HG03354 (cell line): ENCODE measurements at regions not wholly inside any gene's neighbourhood (a gene's known extent, or its start where the extent isn't known, plus 50 kb on each side); places are given as distances from the start of the nearest gene placed in this dataset.

Experiments used
- ATAC-seq: cut with Tn5 transposase; IDR thresholded peaks from one replicate; pipeline ENCODE4 v1.9.1; 2021; ENCODE audit warnings: mild to moderate bottlenecking; ENCODE audit not compliant: unreplicated experiment, poor library complexity, severe bottlenecking

DNA sequence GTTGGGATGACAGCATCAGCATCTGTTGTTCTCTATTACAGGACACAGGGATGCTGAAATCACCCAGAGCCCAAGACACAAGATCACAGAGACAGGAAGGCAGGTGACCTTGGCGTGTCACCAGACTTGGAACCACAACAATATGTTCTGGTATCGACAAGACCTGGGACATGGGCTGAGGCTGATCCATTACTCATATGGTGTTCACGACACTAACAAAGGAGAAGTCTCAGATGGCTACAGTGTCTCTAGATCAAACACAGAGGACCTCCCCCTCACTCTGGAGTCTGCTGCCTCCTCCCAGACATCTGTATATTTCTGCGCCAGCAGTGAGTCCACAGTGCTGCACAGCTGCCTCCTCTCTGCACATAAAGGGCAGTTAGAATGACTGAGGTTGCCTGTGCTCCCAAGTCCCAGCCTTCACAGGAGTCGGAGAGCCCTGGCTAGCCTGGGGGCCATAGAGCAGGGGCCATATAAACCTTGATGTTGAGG, 142.2 kb upstream of the PRSS58 start:
- ATAC-seq = no peak

DNA sequence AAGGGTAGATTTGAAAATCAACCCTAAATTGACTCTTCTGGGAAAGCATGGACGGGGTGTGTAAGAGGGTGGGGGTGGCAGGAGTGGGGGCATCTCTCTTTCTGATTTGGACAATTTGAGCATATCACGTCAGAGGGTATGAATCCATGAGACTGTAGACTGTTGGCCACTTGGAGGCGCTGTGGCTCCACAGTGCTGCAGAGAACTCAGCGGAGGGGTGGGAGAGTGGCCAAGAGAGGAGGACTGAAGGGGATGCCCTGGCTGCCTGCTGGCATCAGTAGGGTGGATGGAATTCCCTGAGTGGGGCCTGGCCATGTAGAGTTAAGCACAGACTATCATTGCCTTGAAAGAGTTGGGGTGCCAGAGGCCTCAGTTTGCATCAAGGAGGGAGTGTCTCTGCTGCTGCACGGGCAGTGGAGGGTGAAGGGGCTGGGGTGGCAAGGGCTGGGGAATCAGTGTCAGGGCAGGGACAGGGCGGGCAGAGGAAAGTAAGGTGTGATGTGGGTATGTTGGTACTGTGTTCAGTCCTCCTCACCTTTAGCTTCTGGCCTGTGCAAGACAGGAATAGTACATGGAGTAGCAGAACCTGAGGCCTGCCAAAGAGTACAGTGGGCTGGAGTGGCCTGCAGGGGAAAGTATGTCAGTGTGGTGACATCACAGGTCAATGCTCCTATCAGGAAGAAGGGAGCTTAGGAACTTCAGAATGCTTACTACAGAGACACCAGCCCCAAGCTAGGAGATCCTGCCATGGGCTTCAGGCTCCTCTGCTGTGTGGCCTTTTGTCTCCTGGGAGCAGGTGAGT, 133.5 kb upstream of the PRSS58 start:
- ATAC-seq = no peak

GRCh38 chr7:142389544-142389943, 131.7 kb upstream of the PRSS58 start:
- no peak for ATAC-seq

- ATAC-seq = peak; percentile 81
Measured at GRCh38 chr7:142385491-142386340, 127.9 kb upstream of the PRSS58 start.

GRCh38 chr7:142384493-142384922, 126.7 kb upstream of the PRSS58 start:
- ATAC-seq = peak; percentile 50

GRCh38 chr7:142383841-142384492, 126.1 kb upstream of the PRSS58 start:
- ATAC-seq = peak; percentile 34

- ATAC-seq = no peak
Measured at GRCh38 chr7:142381727-142382390, 124.0 kb upstream of the PRSS58 start.

GRCh38 chr7:142380069-142380468, 122.2 kb upstream of the PRSS58 start:
- no peak for ATAC-seq

DNA sequence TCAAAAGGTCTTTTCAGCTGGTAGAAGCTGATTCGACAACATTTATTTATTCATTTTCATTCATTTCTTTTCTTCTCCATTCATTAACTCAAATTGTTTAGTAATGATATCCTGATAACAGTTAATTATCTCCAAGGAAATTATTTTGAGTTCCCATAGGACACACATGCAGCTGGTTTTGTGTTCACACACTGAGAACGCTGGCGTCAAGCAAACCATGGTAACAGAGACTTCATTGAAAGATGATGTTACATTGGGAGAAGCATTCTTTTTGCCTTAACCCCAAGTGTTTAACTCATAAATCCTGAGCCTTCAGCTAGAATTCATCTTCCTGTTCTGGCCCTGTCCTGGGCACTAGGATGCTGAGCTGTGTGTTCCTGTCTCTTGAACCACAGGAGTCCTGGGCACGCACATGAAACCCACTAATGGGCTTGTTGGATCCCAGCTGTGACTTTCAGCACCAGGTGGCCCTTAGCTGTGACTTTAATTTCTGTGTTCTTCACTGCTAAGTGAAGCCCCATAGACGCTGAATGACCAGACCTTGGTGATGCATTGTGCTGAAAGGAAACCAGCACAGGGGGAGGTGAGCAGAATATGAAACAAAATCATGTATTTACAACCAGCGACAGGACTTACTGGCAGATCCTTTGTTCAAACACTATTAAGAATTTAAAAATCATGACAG, 121.5 kb upstream of the PRSS58 start:
- no peak for ATAC-seq

- no peak for ATAC-seq
Measured at GRCh38 chr7:142377567-142377966, 119.7 kb upstream of the PRSS58 start.

- ATAC-seq = no peak
Measured at GRCh38 chr7:142376356-142376997, 118.6 kb upstream of the PRSS58 start.

DNA sequence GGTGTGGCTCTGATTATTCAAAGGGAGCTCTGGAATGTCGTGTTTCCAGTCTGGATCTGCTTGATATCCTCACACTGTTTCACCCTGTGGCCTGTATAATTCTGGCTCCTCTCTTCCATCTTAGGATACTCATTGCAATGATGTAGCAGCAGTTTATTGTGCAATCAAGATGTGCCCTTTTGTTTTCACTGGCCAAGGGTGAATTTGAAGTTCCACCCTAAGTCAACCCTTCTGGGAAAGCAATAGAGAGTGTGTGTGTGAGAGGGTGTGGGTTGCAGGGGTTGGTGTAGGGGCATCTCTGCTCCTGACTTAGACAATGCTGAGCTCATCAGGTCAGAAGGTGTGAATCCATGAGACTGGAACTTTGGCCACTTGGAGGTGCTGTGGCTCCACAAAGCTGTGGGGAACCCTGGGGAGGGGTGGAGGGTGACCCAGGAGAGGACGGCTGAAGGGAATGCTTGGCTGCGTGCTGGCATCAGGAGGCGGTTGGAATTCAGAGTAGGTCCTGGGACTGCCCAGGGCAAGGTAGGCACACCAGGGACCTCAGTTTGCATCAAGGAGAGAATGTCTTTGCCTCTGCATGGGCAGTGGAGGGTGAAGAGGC, 118.0 kb upstream of the PRSS58 start:
- no peak for ATAC-seq

DNA sequence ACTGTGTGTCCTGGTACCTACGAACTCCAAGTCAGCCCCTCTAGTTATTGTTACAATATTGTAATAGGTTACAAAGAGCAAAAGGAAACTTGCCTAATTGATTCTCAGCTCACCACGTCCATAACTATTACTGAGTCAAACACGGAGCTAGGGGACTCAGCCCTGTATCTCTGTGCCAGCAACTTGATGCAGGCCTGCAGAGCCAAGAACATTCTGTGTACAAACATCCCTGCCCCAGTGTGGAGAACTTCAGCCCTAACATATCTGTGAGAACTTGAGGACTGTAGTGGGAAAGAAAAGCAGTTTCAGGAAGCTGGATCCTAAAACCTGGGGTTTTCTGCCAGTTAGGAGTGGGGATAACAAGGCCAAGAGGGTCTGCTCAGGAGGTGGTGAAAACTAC, 114.9 kb upstream of the PRSS58 start:
- ATAC-seq = no peak

GRCh38 chr7:142371586-142372377, 113.9 kb upstream of the PRSS58 start:
- no peak for ATAC-seq

- ATAC-seq = no peak
Measured at GRCh38 chr7:142365410-142365842, 107.6 kb upstream of the PRSS58 start.

- ATAC-seq = no peak
Measured at GRCh38 chr7:142364551-142364950, 106.7 kb upstream of the PRSS58 start.

- no peak for ATAC-seq
Measured at GRCh38 chr7:142362349-142362748, 104.5 kb upstream of the PRSS58 start.
